NCI-H1105 (cell line): ENCODE measurements at regions not wholly inside any gene's neighbourhood (a gene's known extent, or its start where the extent isn't known, plus 50 kb on each side); places are given as distances from the start of the nearest gene placed in this dataset.
"Not testable (repeated sequence)": the region's sequence is repeated elsewhere in the genome, so short reads cannot be mapped to it uniquely, and the experiment has no call there.

Source experiments
- DNase-seq: peaks from one replicate; lab custom pipeline; 2025; lab: John Stamatoyannopoulos, UW

DNA sequence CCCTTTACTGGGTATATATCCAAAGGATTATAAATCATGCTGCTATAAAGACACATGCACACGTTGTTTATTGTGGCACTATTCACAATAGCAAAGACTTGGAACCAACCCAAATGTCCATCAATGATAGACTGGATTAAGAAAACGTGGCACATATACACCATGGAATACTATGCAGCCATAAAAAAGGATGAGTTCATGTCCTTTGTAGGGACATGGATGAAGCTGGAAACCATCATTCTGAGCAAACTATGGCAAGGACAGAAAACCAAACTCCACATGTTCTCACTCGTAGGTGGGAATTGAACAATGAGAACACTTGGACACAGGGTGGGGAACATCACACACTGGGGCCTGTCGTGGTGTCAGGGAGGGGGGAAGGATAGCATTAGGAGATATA is 59.2 kb downstream of the CXorf49B start:
- DNase-seq: not testable (repeated sequence)

GRCh38 chrX:71823391-71824057 is 60.4 kb downstream of the CXorf49B start:
- no peak for DNase-seq

DNA sequence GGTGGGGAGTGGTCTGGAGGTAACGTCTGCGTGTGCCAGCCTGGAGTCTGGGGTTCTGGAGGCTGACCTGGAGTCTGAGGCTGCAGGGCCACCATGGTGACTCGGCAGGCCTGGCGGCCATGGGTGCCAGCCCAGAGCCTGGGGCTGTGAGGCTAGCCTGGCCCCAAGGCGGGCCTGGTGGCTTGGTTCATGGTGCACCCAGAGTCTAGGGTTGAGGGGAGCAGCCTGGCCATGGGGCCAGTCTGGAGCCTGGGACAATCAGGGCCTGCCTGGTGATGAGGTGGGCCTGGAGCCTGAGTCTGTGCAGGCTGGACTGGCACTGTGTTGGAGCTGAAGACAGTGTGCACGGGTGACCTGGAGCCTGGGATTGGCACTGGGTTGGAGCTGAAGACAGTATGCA is 64.9 kb downstream of the CXorf49B start:
- DNase-seq: no peak

- not testable (repeated sequence) for DNase-seq
Observed at GRCh38 chrX:71838092-71838491, 72.6 kb upstream of the NHSL2 start.

DNA sequence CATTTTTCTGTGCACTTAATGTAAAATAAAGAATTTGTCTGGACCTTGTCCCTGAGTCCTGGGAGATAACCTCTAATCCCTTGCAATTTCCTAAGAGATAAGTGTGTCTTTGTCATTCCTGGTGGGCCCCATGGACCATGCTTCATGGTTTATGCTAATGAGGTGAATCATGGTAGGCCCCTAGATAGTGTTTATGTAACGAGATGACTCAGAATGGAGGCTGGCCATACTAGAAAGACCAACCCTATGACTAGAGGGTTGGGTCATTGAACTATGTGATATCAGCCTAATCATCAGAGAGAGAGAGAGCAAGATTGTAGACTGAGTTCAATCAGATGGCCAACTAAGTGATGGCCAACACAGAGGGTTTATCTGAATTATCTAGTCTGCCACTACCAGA is 64.2 kb upstream of the NHSL2 start:
- no peak for DNase-seq

GRCh38 chrX:71852182-71852581 is 58.5 kb upstream of the NHSL2 start:
- DNase-seq: no peak

DNA sequence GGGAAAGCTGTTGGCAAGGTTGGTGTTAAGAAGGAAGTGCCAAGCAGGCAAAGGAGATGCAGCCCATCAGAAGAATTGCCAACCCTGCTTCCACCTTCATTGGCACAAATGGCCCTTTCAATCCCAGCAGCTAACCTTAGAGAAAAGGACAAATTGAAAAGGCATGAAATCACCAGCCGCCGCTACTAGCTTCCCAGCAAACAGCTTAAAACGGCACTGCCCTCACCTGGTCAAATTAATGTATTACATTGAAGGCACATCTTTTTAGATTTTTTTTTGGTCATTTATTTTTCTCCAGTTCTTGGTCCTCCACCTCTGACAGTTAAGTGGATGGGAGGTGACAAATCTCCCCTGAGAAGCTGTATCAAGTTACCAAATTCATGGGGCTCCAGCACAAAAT is 51.0 kb upstream of the NHSL2 start:
- peak; percentile 2 for DNase-seq
